WTC11 (cell line): ENCODE measurements at regions not wholly inside any gene's neighbourhood (a gene's known extent, or its start where the extent isn't known, plus 50 kb on each side); places are given as distances from the start of the nearest gene placed in this dataset.

Experiments
- ATAC-seq: fragments of 200-7000 bp; cut with Tn5 transposase; 2 replicates; pipeline ENCODE4 v1.10.0; 2021; ENCODE audit warnings: mild to moderate bottlenecking, moderate library complexity
- CTCF ChIA-PET: fragments of 300-600 bp; sonication (Branson Sonifier 250); formaldehyde crosslinking; loops from one replicate; lab custom pipeline; 2021; ENCODE audit warnings: antibody characterized with exemption; lab: Charles Lee
- POLR2A ChIA-PET: fragments of 350-600 bp; sonication (Branson Sonifier 250); formaldehyde crosslinking; loops from one replicate; lab custom pipeline; 2021; ENCODE audit warnings: antibody characterized with exemption; lab: Charles Lee
- DNase-seq: peaks from one replicate; pipeline ENCODE4 v3.0.0; 2021; ENCODE audit warnings: low spot score
- H3K27ac Mint-ChIP-seq: 2 replicates; pipeline ENCODE4 v1.8.0; 2021; ENCODE audit warnings: mixed read lengths
- H3K27me3 Mint-ChIP-seq: 2 replicates; pipeline ENCODE4 v1.8.0; 2021; ENCODE audit warnings: low read depth, mild to moderate bottlenecking, moderate library complexity, mixed read lengths
- H3K36me3 Mint-ChIP-seq: 2 replicates; pipeline ENCODE4 v1.8.0; 2021; ENCODE audit warnings: mixed read lengths
- H3K4me1 Mint-ChIP-seq: 2 replicates; pipeline ENCODE4 v1.8.0; 2022; ENCODE audit warnings: mixed read lengths
- H3K4me3 Mint-ChIP-seq: 2 replicates; pipeline ENCODE4 v1.8.0; 2021; ENCODE audit warnings: mild to moderate bottlenecking, moderate library complexity, mixed read lengths
- H3K9me3 Mint-ChIP-seq: 2 replicates; pipeline ENCODE4 v1.8.0; 2021; ENCODE audit warnings: mixed read lengths
- EMX1 ChIP-seq: fragments of 250-450 bp; sonication (Bioruptor Pico); IDR thresholded peaks from 2 replicates; pipeline ENCODE4 v1.8.0; 2021; ENCODE audit warnings: mild to moderate bottlenecking
- ETV6 ChIP-seq: sonication (generic); formaldehyde crosslinking; IDR thresholded peaks from 2 replicates; pipeline ENCODE4 v1.8.1; 2022; ENCODE audit warnings: mild to moderate bottlenecking, missing genetic modification reagents
- GRHL2 ChIP-seq: fragments of 250-450 bp; sonication (Bioruptor Pico); IDR thresholded peaks from 2 replicates; pipeline ENCODE4 v1.8.0; 2022; ENCODE audit warnings: mild to moderate bottlenecking, moderate library complexity; ENCODE audit not compliant: insufficient replicate concordance, severe bottlenecking
- GTF2I ChIP-seq: fragments of 250-450 bp; sonication (Bioruptor Pico); conservative IDR thresholded peaks from 2 replicates; pipeline ENCODE4 v1.4.0; 2021; ENCODE audit warnings: mild to moderate bottlenecking
- NFE2L1 ChIP-seq: sonication (generic); formaldehyde crosslinking; IDR thresholded peaks from 2 replicates; pipeline ENCODE4 v1.8.1; 2023; ENCODE audit warnings: missing genetic modification reagents
- NR2C2 ChIP-seq: sonication (generic); formaldehyde crosslinking; IDR thresholded peaks from 2 replicates; pipeline ENCODE4 v1.8.0; 2022; ENCODE audit warnings: mild to moderate bottlenecking, missing genetic modification reagents
- RORB ChIP-seq: fragments of 250-450 bp; sonication (Bioruptor Pico); IDR thresholded peaks from 2 replicates; pipeline ENCODE4 v1.9.0; 2021; ENCODE audit warnings: mild to moderate bottlenecking
- SMAD3 ChIP-seq: sonication (generic); formaldehyde crosslinking; IDR thresholded peaks from 2 replicates; pipeline ENCODE4 v1.8.0; 2022; ENCODE audit warnings: missing genetic modification reagents, mild to moderate bottlenecking, borderline replicate concordance
- SP1 ChIP-seq: sonication (generic); formaldehyde crosslinking; conservative IDR thresholded peaks from 2 replicates; pipeline ENCODE4 v1.8.1; 2022; ENCODE audit warnings: missing genetic modification reagents
- TP53 ChIP-seq: sonication (generic); formaldehyde crosslinking; IDR thresholded peaks from 2 replicates; pipeline ENCODE4 v1.8.1; 2023; ENCODE audit warnings: mild to moderate bottlenecking, missing genetic modification reagents
- ZNF423 ChIP-seq: fragments of 250-450 bp; sonication (Bioruptor Pico); IDR thresholded peaks from 2 replicates; pipeline ENCODE4 v2.1.2; 2022; ENCODE audit warnings: mild to moderate bottlenecking, moderate library complexity
- ZNF671 ChIP-seq: fragments of 250-450 bp; sonication (Bioruptor Pico); IDR thresholded peaks from 2 replicates; pipeline ENCODE4 v1.8.0; 2021; ENCODE audit warnings: mild to moderate bottlenecking
- TF ChIP-seq, protein P1 (sequence below): sonication (generic); formaldehyde crosslinking; IDR thresholded peaks from 2 replicates; pipeline ENCODE4 v1.8.0; 2023; ENCODE audit warnings: missing genetic modification reagents, mild to moderate bottlenecking, borderline replicate concordance
- TF ChIP-seq, protein P2 (sequence below): fragments of 250-450 bp; sonication (Bioruptor Pico); IDR thresholded peaks from 2 replicates; pipeline ENCODE4 v1.9.0; 2021; ENCODE audit warnings: mild to moderate bottlenecking, borderline replicate concordance
- TF ChIP-seq, protein P3 (sequence below): sonication (generic); formaldehyde crosslinking; IDR thresholded peaks from 2 replicates; pipeline ENCODE4 v1.8.0; 2022; ENCODE audit warnings: missing genetic modification reagents
- TF ChIP-seq, protein P4 (sequence below): fragments of 250-450 bp; sonication (Bioruptor Pico); IDR thresholded peaks from 2 replicates; pipeline ENCODE4 v1.9.0; 2021; ENCODE audit warnings: mild to moderate bottlenecking
- TF ChIP-seq, protein P5 (sequence below): sonication (generic); formaldehyde crosslinking; IDR thresholded peaks from 2 replicates; pipeline ENCODE4 v1.8.1; 2023; ENCODE audit warnings: mild to moderate bottlenecking, missing genetic modification reagents, moderate library complexity
- TF ChIP-seq, protein P6 (sequence below): sonication (generic); formaldehyde crosslinking; IDR thresholded peaks from 2 replicates; pipeline ENCODE4 v1.8.1; 2022; ENCODE audit warnings: low read depth, mild to moderate bottlenecking, moderate library complexity, missing genetic modification reagents, borderline replicate concordance
- TF ChIP-seq, protein P7 (sequence below): fragments of 250-450 bp; sonication (Bioruptor Pico); IDR thresholded peaks from 2 replicates; pipeline ENCODE4 v2.1.2; 2022; ENCODE audit warnings: mild to moderate bottlenecking, moderate library complexity

DNA sequence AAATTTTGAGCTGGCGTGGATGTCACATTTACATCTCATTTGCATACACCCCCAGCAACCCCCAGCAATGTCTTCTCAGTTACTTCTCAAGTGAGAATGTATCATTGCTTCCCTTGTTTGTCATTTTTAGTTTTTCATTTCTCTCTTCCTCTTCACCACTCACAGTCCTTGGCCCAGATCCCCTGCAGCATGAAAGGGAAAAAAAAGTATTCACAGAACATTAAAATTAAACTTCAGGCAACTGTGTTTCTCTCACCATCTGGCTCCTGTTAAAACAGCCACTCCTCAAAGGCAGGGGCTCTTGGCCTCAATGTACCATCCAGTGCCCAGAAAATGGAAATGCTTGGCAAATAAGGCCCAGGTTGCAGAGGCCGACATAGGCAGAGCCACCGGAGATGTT is 126.8 kb downstream of the CTNND1 start:
- POLR2A ChIA-PET: no interaction called here
- TF ChIP-seq ZNF423 (CRISPR knock-in tag) (no peak), SP1 (CRISPR knock-in tag) (no peak), ZNF671 (no peak), SMAD3 (CRISPR knock-in tag) (no peak), EMX1 (CRISPR knock-in tag) (no peak), TP53 (CRISPR knock-in tag) (no peak), GRHL2 (no peak), NFE2L1 (no peak), RORB (no peak), ETV6 (CRISPR knock-in tag) (no peak), NR2C2 (CRISPR knock-in tag) (no peak), GTF2I (CRISPR knock-in tag) (no peak)
- TF ChIP-seq, protein P1, sequence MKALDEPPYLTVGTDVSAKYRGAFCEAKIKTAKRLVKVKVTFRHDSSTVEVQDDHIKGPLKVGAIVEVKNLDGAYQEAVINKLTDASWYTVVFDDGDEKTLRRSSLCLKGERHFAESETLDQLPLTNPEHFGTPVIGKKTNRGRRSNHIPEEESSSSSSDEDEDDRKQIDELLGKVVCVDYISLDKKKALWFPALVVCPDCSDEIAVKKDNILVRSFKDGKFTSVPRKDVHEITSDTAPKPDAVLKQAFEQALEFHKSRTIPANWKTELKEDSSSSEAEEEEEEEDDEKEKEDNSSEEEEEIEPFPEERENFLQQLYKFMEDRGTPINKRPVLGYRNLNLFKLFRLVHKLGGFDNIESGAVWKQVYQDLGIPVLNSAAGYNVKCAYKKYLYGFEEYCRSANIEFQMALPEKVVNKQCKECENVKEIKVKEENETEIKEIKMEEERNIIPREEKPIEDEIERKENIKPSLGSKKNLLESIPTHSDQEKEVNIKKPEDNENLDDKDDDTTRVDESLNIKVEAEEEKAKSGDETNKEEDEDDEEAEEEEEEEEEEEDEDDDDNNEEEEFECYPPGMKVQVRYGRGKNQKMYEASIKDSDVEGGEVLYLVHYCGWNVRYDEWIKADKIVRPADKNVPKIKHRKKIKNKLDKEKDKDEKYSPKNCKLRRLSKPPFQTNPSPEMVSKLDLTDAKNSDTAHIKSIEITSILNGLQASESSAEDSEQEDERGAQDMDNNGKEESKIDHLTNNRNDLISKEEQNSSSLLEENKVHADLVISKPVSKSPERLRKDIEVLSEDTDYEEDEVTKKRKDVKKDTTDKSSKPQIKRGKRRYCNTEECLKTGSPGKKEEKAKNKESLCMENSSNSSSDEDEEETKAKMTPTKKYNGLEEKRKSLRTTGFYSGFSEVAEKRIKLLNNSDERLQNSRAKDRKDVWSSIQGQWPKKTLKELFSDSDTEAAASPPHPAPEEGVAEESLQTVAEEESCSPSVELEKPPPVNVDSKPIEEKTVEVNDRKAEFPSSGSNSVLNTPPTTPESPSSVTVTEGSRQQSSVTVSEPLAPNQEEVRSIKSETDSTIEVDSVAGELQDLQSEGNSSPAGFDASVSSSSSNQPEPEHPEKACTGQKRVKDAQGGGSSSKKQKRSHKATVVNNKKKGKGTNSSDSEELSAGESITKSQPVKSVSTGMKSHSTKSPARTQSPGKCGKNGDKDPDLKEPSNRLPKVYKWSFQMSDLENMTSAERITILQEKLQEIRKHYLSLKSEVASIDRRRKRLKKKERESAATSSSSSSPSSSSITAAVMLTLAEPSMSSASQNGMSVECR (CRISPR knock-in tag): no peak
- TF ChIP-seq, protein P2, sequence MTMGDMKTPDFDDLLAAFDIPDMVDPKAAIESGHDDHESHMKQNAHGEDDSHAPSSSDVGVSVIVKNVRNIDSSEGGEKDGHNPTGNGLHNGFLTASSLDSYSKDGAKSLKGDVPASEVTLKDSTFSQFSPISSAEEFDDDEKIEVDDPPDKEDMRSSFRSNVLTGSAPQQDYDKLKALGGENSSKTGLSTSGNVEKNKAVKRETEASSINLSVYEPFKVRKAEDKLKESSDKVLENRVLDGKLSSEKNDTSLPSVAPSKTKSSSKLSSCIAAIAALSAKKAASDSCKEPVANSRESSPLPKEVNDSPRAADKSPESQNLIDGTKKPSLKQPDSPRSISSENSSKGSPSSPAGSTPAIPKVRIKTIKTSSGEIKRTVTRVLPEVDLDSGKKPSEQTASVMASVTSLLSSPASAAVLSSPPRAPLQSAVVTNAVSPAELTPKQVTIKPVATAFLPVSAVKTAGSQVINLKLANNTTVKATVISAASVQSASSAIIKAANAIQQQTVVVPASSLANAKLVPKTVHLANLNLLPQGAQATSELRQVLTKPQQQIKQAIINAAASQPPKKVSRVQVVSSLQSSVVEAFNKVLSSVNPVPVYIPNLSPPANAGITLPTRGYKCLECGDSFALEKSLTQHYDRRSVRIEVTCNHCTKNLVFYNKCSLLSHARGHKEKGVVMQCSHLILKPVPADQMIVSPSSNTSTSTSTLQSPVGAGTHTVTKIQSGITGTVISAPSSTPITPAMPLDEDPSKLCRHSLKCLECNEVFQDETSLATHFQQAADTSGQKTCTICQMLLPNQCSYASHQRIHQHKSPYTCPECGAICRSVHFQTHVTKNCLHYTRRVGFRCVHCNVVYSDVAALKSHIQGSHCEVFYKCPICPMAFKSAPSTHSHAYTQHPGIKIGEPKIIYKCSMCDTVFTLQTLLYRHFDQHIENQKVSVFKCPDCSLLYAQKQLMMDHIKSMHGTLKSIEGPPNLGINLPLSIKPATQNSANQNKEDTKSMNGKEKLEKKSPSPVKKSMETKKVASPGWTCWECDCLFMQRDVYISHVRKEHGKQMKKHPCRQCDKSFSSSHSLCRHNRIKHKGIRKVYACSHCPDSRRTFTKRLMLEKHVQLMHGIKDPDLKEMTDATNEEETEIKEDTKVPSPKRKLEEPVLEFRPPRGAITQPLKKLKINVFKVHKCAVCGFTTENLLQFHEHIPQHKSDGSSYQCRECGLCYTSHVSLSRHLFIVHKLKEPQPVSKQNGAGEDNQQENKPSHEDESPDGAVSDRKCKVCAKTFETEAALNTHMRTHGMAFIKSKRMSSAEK (CRISPR knock-in tag): no peak
- TF ChIP-seq, protein P3, sequence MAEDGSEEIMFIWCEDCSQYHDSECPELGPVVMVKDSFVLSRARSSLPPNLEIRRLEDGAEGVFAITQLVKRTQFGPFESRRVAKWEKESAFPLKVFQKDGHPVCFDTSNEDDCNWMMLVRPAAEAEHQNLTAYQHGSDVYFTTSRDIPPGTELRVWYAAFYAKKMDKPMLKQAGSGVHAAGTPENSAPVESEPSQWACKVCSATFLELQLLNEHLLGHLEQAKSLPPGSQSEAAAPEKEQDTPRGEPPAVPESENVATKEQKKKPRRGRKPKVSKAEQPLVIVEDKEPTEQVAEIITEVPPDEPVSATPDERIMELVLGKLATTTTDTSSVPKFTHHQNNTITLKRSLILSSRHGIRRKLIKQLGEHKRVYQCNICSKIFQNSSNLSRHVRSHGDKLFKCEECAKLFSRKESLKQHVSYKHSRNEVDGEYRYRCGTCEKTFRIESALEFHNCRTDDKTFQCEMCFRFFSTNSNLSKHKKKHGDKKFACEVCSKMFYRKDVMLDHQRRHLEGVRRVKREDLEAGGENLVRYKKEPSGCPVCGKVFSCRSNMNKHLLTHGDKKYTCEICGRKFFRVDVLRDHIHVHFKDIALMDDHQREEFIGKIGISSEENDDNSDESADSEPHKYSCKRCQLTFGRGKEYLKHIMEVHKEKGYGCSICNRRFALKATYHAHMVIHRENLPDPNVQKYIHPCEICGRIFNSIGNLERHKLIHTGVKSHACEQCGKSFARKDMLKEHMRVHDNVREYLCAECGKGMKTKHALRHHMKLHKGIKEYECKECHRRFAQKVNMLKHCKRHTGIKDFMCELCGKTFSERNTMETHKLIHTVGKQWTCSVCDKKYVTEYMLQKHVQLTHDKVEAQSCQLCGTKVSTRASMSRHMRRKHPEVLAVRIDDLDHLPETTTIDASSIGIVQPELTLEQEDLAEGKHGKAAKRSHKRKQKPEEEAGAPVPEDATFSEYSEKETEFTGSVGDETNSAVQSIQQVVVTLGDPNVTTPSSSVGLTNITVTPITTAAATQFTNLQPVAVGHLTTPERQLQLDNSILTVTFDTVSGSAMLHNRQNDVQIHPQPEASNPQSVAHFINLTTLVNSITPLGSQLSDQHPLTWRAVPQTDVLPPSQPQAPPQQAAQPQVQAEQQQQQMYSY (CRISPR knock-in tag): no peak
- TF ChIP-seq, protein P4, sequence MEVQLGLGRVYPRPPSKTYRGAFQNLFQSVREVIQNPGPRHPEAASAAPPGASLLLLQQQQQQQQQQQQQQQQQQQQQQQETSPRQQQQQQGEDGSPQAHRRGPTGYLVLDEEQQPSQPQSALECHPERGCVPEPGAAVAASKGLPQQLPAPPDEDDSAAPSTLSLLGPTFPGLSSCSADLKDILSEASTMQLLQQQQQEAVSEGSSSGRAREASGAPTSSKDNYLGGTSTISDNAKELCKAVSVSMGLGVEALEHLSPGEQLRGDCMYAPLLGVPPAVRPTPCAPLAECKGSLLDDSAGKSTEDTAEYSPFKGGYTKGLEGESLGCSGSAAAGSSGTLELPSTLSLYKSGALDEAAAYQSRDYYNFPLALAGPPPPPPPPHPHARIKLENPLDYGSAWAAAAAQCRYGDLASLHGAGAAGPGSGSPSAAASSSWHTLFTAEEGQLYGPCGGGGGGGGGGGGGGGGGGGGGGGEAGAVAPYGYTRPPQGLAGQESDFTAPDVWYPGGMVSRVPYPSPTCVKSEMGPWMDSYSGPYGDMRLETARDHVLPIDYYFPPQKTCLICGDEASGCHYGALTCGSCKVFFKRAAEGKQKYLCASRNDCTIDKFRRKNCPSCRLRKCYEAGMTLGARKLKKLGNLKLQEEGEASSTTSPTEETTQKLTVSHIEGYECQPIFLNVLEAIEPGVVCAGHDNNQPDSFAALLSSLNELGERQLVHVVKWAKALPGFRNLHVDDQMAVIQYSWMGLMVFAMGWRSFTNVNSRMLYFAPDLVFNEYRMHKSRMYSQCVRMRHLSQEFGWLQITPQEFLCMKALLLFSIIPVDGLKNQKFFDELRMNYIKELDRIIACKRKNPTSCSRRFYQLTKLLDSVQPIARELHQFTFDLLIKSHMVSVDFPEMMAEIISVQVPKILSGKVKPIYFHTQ (CRISPR knock-in tag): no peak
- TF ChIP-seq, protein P5, sequence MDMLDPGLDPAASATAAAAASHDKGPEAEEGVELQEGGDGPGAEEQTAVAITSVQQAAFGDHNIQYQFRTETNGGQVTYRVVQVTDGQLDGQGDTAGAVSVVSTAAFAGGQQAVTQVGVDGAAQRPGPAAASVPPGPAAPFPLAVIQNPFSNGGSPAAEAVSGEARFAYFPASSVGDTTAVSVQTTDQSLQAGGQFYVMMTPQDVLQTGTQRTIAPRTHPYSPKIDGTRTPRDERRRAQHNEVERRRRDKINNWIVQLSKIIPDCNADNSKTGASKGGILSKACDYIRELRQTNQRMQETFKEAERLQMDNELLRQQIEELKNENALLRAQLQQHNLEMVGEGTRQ: no peak
- TF ChIP-seq, protein P6, sequence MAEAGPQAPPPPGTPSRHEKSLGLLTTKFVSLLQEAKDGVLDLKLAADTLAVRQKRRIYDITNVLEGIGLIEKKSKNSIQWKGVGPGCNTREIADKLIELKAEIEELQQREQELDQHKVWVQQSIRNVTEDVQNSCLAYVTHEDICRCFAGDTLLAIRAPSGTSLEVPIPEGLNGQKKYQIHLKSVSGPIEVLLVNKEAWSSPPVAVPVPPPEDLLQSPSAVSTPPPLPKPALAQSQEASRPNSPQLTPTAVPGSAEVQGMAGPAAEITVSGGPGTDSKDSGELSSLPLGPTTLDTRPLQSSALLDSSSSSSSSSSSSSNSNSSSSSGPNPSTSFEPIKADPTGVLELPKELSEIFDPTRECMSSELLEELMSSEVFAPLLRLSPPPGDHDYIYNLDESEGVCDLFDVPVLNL: no peak
- TF ChIP-seq, protein P7, sequence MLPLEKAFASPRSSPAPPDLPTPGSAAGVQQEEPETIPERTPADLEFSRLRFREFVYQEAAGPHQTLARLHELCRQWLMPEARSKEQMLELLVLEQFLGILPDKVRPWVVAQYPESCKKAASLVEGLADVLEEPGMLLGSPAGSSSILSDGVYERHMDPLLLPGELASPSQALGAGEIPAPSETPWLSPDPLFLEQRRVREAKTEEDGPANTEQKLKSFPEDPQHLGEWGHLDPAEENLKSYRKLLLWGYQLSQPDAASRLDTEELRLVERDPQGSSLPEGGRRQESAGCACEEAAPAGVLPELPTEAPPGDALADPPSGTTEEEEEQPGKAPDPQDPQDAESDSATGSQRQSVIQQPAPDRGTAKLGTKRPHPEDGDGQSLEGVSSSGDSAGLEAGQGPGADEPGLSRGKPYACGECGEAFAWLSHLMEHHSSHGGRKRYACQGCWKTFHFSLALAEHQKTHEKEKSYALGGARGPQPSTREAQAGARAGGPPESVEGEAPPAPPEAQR (CRISPR knock-in tag): no peak
- TF ChIP-seq, all 79 proteins: peak for 0
- no peak overlapping the region for H3K27ac Mint-ChIP-seq
- H3K36me3 Mint-ChIP-seq: no peaks in the 10 kb centered on the region
- no peak overlapping the region for H3K4me3 Mint-ChIP-seq
- ATAC-seq: no peak
- DNase-seq: no peak
- no peaks in the 10 kb centered on the region for H3K27me3 Mint-ChIP-seq
- no peaks in the 10 kb centered on the region for H3K9me3 Mint-ChIP-seq
- H3K4me1 Mint-ChIP-seq: peaks cover 20% of the 10 kb centered on the region
- CTCF ChIA-PET: no interaction called here
